H9 (cell line): ENCODE measurements at regions not wholly inside any gene's neighbourhood (a gene's known extent, or its start where the extent isn't known, plus 50 kb on each side); places are given as distances from the start of the nearest gene placed in this dataset.

Source experiments
- DNase-seq: peaks from one replicate; pipeline ENCODE4 v3.0.0-alpha.2; 2017
- H2AFZ ChIP-seq: one replicate; pipeline ENCODE4 v1.6.1; 2013; ENCODE audit warnings: mild to moderate bottlenecking, low read length, control low read depth, moderate library complexity
- H2AK5ac ChIP-seq: 2 replicates; pipeline ENCODE4 v1.6.1; 2013; ENCODE audit warnings: low read length, control low read depth, mixed read lengths; ENCODE audit not compliant: insufficient read length
- H2BK120ac ChIP-seq: one replicate; pipeline ENCODE4 v1.6.1; 2013; ENCODE audit warnings: low read depth, mild to moderate bottlenecking, low read length, control low read depth, inconsistent platforms; ENCODE audit not compliant: poor library complexity, severe bottlenecking
- H2BK12ac ChIP-seq: 2 replicates; pipeline ENCODE4 v1.6.1; 2013; ENCODE audit warnings: low read length, control low read depth, mixed read lengths, low read depth; ENCODE audit not compliant: insufficient read length
- H2BK15ac ChIP-seq: 2 replicates; pipeline ENCODE4 v1.6.1; 2013; ENCODE audit warnings: low read depth, low read length, control low read depth
- H2BK20ac ChIP-seq: one replicate; pipeline ENCODE4 v1.6.1; 2013; ENCODE audit warnings: low read depth, mild to moderate bottlenecking, low read length, control low read depth, inconsistent platforms; ENCODE audit not compliant: poor library complexity, severe bottlenecking
- H2BK5ac ChIP-seq: 2 replicates; pipeline ENCODE4 v1.6.1; 2013; ENCODE audit warnings: low read length, control low read depth, mixed read lengths; ENCODE audit not compliant: insufficient read length
- H3K14ac ChIP-seq: 2 replicates; pipeline ENCODE4 v1.6.1; 2013; ENCODE audit warnings: low read length, control low read depth; ENCODE audit not compliant: insufficient read depth
- H3K18ac ChIP-seq: 2 replicates; pipeline ENCODE4 v1.6.1; 2013; ENCODE audit warnings: low read depth, mild to moderate bottlenecking, mixed read lengths, low read length, control low read depth; ENCODE audit not compliant: insufficient read length
- H3K23ac ChIP-seq: 2 replicates; pipeline ENCODE4 v1.6.1; 2013; ENCODE audit warnings: low read length, control low read depth, mixed read lengths, low read depth; ENCODE audit not compliant: insufficient read length
- H3K23me2 ChIP-seq: 2 replicates; pipeline ENCODE4 v1.6.1; 2013; ENCODE audit warnings: low read depth, mild to moderate bottlenecking, mixed read lengths, low read length, control low read depth; ENCODE audit not compliant: insufficient read length, poor library complexity, severe bottlenecking
- H3K27ac ChIP-seq: 2 replicates; pipeline ENCODE4 v1.5.1; 2013; ENCODE audit warnings: low read length, control low read depth, mixed read lengths, low read depth; ENCODE audit not compliant: insufficient read length
- H3K27me3 ChIP-seq: 2 replicates; pipeline ENCODE4 v1.6.1; 2013; ENCODE audit warnings: low read length, control low read depth, inconsistent platforms; ENCODE audit not compliant: insufficient read depth
- H3K4ac ChIP-seq: 2 replicates; pipeline ENCODE4 v1.6.1; 2013; ENCODE audit warnings: low read depth, mild to moderate bottlenecking, control low read depth, inconsistent platforms, low read length, moderate library complexity
- H3K4me1 ChIP-seq: 2 replicates; pipeline ENCODE4 v1.6.1; 2013; ENCODE audit warnings: low read length, control low read depth, inconsistent platforms; ENCODE audit not compliant: insufficient read depth
- H3K4me2 ChIP-seq: 2 replicates; pipeline ENCODE4 v1.6.1; 2013; ENCODE audit warnings: low read length, control low read depth, mixed read lengths; ENCODE audit not compliant: insufficient read length, insufficient read depth
- H3K56ac ChIP-seq: 2 replicates; pipeline ENCODE4 v1.6.1; 2013; ENCODE audit warnings: low read depth, mild to moderate bottlenecking, mixed read lengths, low read length, control low read depth; ENCODE audit not compliant: insufficient read length
- H3K79me1 ChIP-seq: 2 replicates; pipeline ENCODE4 v1.6.1; 2013; ENCODE audit warnings: low read depth, mild to moderate bottlenecking, moderate library complexity, low read length, control low read depth, inconsistent platforms; ENCODE audit not compliant: insufficient read depth, poor library complexity, severe bottlenecking
- H3K79me2 ChIP-seq: 2 replicates; pipeline ENCODE4 v1.6.1; 2013; ENCODE audit warnings: low read length, control low read depth, inconsistent platforms; ENCODE audit not compliant: insufficient read depth
- H3K9ac ChIP-seq: 2 replicates; pipeline ENCODE4 v1.6.1; 2013; ENCODE audit warnings: low read length, control low read depth, mixed read lengths; ENCODE audit not compliant: insufficient read length; ENCODE audit errors: extremely low read depth
- H3K9me3 ChIP-seq: one replicate; pipeline ENCODE4 v1.6.1; 2013; ENCODE audit warnings: low read depth, low read length, inconsistent platforms; ENCODE audit not compliant: control insufficient read depth
- H3T11ph ChIP-seq: one replicate; pipeline ENCODE4 v1.6.1; 2013; ENCODE audit warnings: mild to moderate bottlenecking, low read length, control low read depth, inconsistent platforms
- H4K20me1 ChIP-seq: one replicate; pipeline ENCODE4 v1.6.1; 2013; ENCODE audit not compliant: control insufficient read depth, insufficient read length, insufficient read depth
- H4K5ac ChIP-seq: 2 replicates; pipeline ENCODE4 v1.6.1; 2013; ENCODE audit warnings: low read depth, mild to moderate bottlenecking, mixed read lengths, low read length, control low read depth; ENCODE audit not compliant: insufficient read length
- H4K8ac ChIP-seq: replicated peaks from 2 replicates; pipeline ENCODE4 v1.6.1; 2013; ENCODE audit warnings: low read length, control low read depth, mixed read lengths, low read depth; ENCODE audit not compliant: insufficient read length
- H4K91ac ChIP-seq: 2 replicates; pipeline ENCODE4 v1.6.1; 2013; ENCODE audit warnings: low read depth, mild to moderate bottlenecking, moderate library complexity, mixed read lengths, low read length, control low read depth; ENCODE audit not compliant: insufficient read length
- H3K27ac Mint-ChIP-seq, 3 experiments: 2 replicates in 2 of 3; 3 replicates in 1 of 3; pipeline ENCODE4 v1.8.0; 2020 to 2021; ENCODE audit warnings: mixed read lengths in 3 of 3, mild to moderate bottlenecking in 1 of 3, moderate library complexity in 1 of 3
- H3K27me3 Mint-ChIP-seq: 2 replicates; pipeline ENCODE4 v1.8.0; 2021; ENCODE audit warnings: low read depth, mild to moderate bottlenecking, moderate library complexity, mixed read lengths
- H3K36me3 Mint-ChIP-seq, 3 experiments: 2 replicates in 2 of 3; 3 replicates in 1 of 3; pipeline ENCODE4 v1.8.0; 2020 to 2021; ENCODE audit warnings: low read depth in 3 of 3, mixed read lengths in 3 of 3; ENCODE audit not compliant: insufficient read depth in 1 of 3
- H3K4me1 Mint-ChIP-seq, 2 experiments: 2 replicates each; pipeline ENCODE4 v1.8.0; 2020; ENCODE audit warnings: mixed read lengths in 2 of 2
- H3K4me3 Mint-ChIP-seq, 2 experiments: 2 replicates in 1 of 2; 3 replicates in 1 of 2; pipeline ENCODE4 v1.8.0; 2020 to 2021; ENCODE audit warnings: mild to moderate bottlenecking in 2 of 2, mixed read lengths in 2 of 2, moderate library complexity in 1 of 2
- H3K9me3 Mint-ChIP-seq, 2 experiments: 2 replicates in 1 of 2; 3 replicates in 1 of 2; pipeline ENCODE4 v1.8.0; 2020; ENCODE audit warnings: mild to moderate bottlenecking in 2 of 2, mixed read lengths in 2 of 2, moderate library complexity in 1 of 2
- WGBS: extraction: QIAGEN DNeasy Blood & Tissue Kit; methylation state at CpG from one replicate; pipeline ENCODE4 v1.1.7; 2013; ENCODE audit warnings: missing lambda C conversion rate, low lambda C conversion rate, mixed read lengths; ENCODE audit not compliant: insufficient read length; ENCODE audit errors: extremely low coverage; 5-methylcytosine and 5-hydroxymethylcytosine counted together
- TF ChIP-seq, protein P1 (sequence below): fragments of 200-600 bp; sonication (generic); conservative IDR thresholded peaks from 3 replicates; pipeline ENCODE4 v1.8.0; 2021; ENCODE audit warnings: antibody characterized with exemption, mild to moderate bottlenecking

DNA sequence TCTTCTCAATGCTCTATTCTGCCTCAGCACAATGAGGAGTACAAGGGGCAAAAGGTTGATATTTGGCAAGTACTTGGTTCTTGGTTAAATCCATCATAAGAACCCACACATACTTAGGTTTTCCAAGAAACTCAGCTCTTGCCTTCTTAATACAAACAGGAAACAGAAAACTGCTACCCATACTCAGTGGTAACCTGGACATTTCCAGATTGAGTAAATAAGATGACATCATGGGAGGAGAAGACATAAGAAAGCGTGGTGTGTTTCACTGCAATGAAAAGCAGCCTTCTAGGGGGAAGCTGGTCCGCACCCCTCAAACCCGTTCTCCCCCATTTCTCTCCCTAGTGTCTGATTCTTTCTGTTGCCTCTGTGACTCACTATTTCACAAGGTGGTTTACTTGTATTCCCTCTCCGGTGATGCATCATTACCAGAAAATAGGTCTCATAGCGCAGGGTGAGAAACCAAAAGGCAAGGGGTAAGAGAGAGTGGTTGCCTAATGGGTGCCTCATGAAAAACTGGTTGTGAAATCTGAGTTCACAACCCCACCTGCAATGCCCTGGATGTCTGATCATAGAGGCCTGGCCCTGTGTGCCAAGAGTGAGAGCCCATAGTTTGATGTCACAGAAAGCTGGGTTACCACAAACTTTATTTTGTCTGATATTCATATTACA, 326.5 kb upstream of the TBX3 start:
- Mint-ChIP-seq H3K27me3 (peaks cover 26% of the 10 kb centered on the region), H3K27ac (no peak overlapping the region), H3K4me1 (peaks cover 15 to 16% of the 10 kb centered on the region in 2 experiments), H3K9me3 (peaks cover 5 to 8% of the 10 kb centered on the region in 2 experiments; a peak in 3 of 5 replicates), H3K36me3 (no peaks in the 10 kb centered on the region; a peak in 1 of 7 replicates), H3K4me3 (no peak overlapping the region)
- Histone ChIP-seq H3K27me3 (no peaks in the 10 kb centered on the region), H3K9me3 (no peaks in the 10 kb centered on the region), H3K4ac (no peak overlapping the region), H3K9ac (no peak overlapping the region), H2BK5ac (no peak overlapping the region), H3K79me1 (no peaks in the 10 kb centered on the region), H3K18ac (no peak overlapping the region), H3K23me2 (no peaks in the 10 kb centered on the region), H2BK15ac (no peak overlapping the region), H3K56ac (no peak overlapping the region), H2BK12ac (no peak overlapping the region), H4K91ac (no peak overlapping the region), H2BK20ac (no peak overlapping the region), H3K79me2 (no peaks in the 10 kb centered on the region), H3K4me2 (no peak overlapping the region), H2BK120ac (no peak overlapping the region), H3K23ac (no peak overlapping the region), H3K14ac (no peak overlapping the region), H3K27ac (no peak overlapping the region), H2AFZ (no peak overlapping the region), H3T11ph (no peak overlapping the region), H4K8ac (no peak overlapping the region), H4K5ac (no peak overlapping the region), H4K20me1 (no peaks in the 10 kb centered on the region), H3K4me1 (no peaks in the 10 kb centered on the region; the same call in 1 of the 2 replicates), H2AK5ac (no peak overlapping the region)
- TF ChIP-seq, protein P1, sequence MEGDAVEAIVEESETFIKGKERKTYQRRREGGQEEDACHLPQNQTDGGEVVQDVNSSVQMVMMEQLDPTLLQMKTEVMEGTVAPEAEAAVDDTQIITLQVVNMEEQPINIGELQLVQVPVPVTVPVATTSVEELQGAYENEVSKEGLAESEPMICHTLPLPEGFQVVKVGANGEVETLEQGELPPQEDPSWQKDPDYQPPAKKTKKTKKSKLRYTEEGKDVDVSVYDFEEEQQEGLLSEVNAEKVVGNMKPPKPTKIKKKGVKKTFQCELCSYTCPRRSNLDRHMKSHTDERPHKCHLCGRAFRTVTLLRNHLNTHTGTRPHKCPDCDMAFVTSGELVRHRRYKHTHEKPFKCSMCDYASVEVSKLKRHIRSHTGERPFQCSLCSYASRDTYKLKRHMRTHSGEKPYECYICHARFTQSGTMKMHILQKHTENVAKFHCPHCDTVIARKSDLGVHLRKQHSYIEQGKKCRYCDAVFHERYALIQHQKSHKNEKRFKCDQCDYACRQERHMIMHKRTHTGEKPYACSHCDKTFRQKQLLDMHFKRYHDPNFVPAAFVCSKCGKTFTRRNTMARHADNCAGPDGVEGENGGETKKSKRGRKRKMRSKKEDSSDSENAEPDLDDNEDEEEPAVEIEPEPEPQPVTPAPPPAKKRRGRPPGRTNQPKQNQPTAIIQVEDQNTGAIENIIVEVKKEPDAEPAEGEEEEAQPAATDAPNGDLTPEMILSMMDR, result no peak
- DNase-seq, result no peak
- no CpG with 5 or more reads among the region's 5 CpGs for WGBS
